ENCODE measurements at regions not wholly inside any gene's neighbourhood (a gene's known extent, or its start where the extent isn't known, plus 50 kb on each side); places are given as distances from the start of the nearest gene placed in this dataset.

- Histone ChIP-seq H3K4me1 (ENCODE audit: control insufficient read depth, insufficient read depth, low read length) (no peaks in the 10 kb centered on the region), H3K36me3 (ENCODE audit: control insufficient read depth, insufficient read depth, low read length) (no peaks in the 10 kb centered on the region), H2BK20ac (ENCODE audit: low read depth, low read length) (no peak overlapping the region), H2AFZ (replicated peaks; ENCODE audit: low read length, poor library complexity) (no peak overlapping the region), H4K8ac (ENCODE audit: low read depth in 2 of 2, low read length in 2 of 2) (no peak overlapping the region), H3K79me1 (ENCODE audit: low read depth in 1 of 2, low read length in 2 of 2) (no peaks in the 10 kb centered on the region), H4K20me1 (ENCODE audit: insufficient read depth, low read length) (no peaks in the 10 kb centered on the region), H3K56ac (ENCODE audit: extremely low read depth, insufficient read depth, low read length) (no peak overlapping the region), H2BK120ac (ENCODE audit: low read depth, low read length) (no peak overlapping the region), H3K27me3 (ENCODE audit: control insufficient read depth, insufficient read depth, low read length) (no peaks in the 10 kb centered on the region), H3K4ac (ENCODE audit: low read depth, low read length) (no peak overlapping the region), H3K9ac (ENCODE audit: low read depth, low read length) (no peak overlapping the region), H3K4me2 (ENCODE audit: low read depth, low read length) (no peak overlapping the region), H3K23ac (ENCODE audit: low read depth, low read length) (no peak overlapping the region), H2BK5ac (ENCODE audit: low read depth, low read length, poor library complexity, severe bottlenecking) (no peak overlapping the region), H3K14ac (replicated peaks; ENCODE audit: low read depth, low read length) (no peak overlapping the region), H2AK5ac (ENCODE audit: low read depth, low read length) (no peak overlapping the region), H2AK9ac (replicated peaks; ENCODE audit: low read depth, low read length, poor library complexity) (no peak overlapping the region), H3K9me1 (ENCODE audit: insufficient read depth, low read length) (no peaks in the 10 kb centered on the region), H4K91ac (ENCODE audit: insufficient read depth, low read depth, low read length) (no peak overlapping the region), H3K27ac (ENCODE audit: insufficient read depth, low read length) (no peak overlapping the region), H2BK15ac (ENCODE audit: low read depth, low read length) (no peak overlapping the region), H3K4me3 (ENCODE audit: insufficient read depth, low read depth, low read length) (no peak overlapping the region), H3K18ac (ENCODE audit: low read depth, low read length) (no peak overlapping the region), H4K5ac (ENCODE audit: low read depth, low read length) (no peak overlapping the region), H3K9me3 (ENCODE audit: control insufficient read depth, insufficient read depth, low read length) (peaks cover 4% of the 10 kb centered on the region; the same call in 1 of the 2 replicates)
- POLR2A ChIA-PET (ENCODE audit: unreplicated experiment) = no interaction called here
- DNase-seq (no peak), ATAC-seq (ENCODE audit: low read depth) (no peak)
- TF ChIP-seq BHLHE40 (IDR thresholded peaks at IDR 0.05; ENCODE audit: low read depth, low read length) (no peak), MAZ (IDR thresholded peaks at IDR 0.05; ENCODE audit: borderline replicate concordance, low read depth, low read length) (no peak), RAD21 (IDR thresholded peaks at IDR 0.05; ENCODE audit: low read length) (no peak), SMC3 (IDR thresholded peaks at IDR 0.05; ENCODE audit: low read depth, low read length) (no peak), RFX5 (IDR thresholded peaks at IDR 0.05; ENCODE audit: low read depth, low read length) (no peak), NFE2L2 (IDR thresholded peaks at IDR 0.05; ENCODE audit: low read depth, low read length) (no peak)
- intact Hi-C loops (cut with micrococcal nuclease) = no loop called here
- in situ Hi-C loops (cut with MboI; ENCODE audit: low sequenced_read_pairs) = no loop called here
- CTCF ChIA-PET = no interaction called here
- no TSS peak for BruUV-seq (replicated peaks)
- WGBS, 2 experiments (ENCODE audit: extremely low coverage in 2 of 2, insufficient read length in 1 of 2) = 50% methylated on average over 4 of the region's 6 CpGs; no CpG with 5 or more reads in 1 of the 2 experiments
- dilution Hi-C loops (cut with HindIII; ENCODE audit: low sequenced_read_pairs, unreplicated experiment) = no loop called here
These were observed 319.8 kb downstream of the GATA3 start for GRCh38 chr10:8374334-8374733.

Measured in IMR-90 (cell line).